Astrocyte of the spinal cord (primary cell): ENCODE measurements at regions not wholly inside any gene's neighbourhood (a gene's known extent, or its start where the extent isn't known, plus 50 kb on each side); places are given as distances from the start of the nearest gene placed in this dataset.

Experiments
- DNase-seq: peaks from one replicate; pipeline ENCODE4 v3.0.0; 2011; ENCODE audit warnings: low read depth, low spot score
- H3K4me3 ChIP-seq: 2 replicates; pipeline ENCODE4 v1.5.1; 2011; ENCODE audit warnings: low read depth, mild to moderate bottlenecking, low read length, moderate library complexity
- in situ Hi-C: cut with HindIII; loops from 2 replicates; pipeline ENCODE4 v1.10.0; 2017; ENCODE audit warnings: low sequenced_read_pairs
- TF ChIP-seq, protein P1 (sequence below): IDR thresholded peaks from 2 replicates; pipeline ENCODE4 v1.5.1; 2012; ENCODE audit warnings: low read depth, mild to moderate bottlenecking, low read length, inconsistent platforms

GRCh38 chr13:84994582-84994981, 804.6 kb downstream of the SLITRK6 start:
- peak; percentile 13 for DNase-seq
- TF ChIP-seq, protein P1, sequence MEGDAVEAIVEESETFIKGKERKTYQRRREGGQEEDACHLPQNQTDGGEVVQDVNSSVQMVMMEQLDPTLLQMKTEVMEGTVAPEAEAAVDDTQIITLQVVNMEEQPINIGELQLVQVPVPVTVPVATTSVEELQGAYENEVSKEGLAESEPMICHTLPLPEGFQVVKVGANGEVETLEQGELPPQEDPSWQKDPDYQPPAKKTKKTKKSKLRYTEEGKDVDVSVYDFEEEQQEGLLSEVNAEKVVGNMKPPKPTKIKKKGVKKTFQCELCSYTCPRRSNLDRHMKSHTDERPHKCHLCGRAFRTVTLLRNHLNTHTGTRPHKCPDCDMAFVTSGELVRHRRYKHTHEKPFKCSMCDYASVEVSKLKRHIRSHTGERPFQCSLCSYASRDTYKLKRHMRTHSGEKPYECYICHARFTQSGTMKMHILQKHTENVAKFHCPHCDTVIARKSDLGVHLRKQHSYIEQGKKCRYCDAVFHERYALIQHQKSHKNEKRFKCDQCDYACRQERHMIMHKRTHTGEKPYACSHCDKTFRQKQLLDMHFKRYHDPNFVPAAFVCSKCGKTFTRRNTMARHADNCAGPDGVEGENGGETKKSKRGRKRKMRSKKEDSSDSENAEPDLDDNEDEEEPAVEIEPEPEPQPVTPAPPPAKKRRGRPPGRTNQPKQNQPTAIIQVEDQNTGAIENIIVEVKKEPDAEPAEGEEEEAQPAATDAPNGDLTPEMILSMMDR = no peak
- no peak overlapping the region for H3K4me3 ChIP-seq
- in situ Hi-C loops = no loop called here

- in situ Hi-C loops = no loop called here
- DNase-seq = no peak
- no peak overlapping the region for H3K4me3 ChIP-seq
- TF ChIP-seq, protein P1 = peak; percentile 14
These were observed 813.4 kb downstream of the SLITRK6 start for GRCh38 chr13:84985860-84986259.

DNA sequence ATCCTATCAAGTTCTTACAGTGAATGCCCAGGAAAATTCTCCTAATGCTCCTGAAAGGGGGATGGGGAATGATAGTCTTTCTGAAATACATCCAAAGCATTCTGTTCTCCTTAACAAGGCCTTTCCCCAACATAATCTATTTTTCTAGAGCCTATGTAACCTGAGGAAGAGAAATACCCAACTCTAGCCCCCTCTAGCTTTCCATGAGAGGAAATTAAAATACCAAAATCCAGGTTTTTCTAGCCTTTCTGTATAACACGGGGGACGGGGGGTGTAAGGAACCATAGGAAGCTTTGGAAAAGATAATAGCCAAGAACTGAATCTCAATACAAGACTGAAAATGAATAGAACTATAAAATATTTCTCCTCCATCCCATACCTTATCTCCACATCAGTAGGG, 815.9 kb downstream of the SLITRK6 start:
- no peak overlapping the region for H3K4me3 ChIP-seq
- no peak for DNase-seq
- in situ Hi-C loops = no loop called here
- TF ChIP-seq, protein P1 = no peak

GRCh38 chr13:84980571-84980970, 818.6 kb downstream of the SLITRK6 start:
- no peak for DNase-seq
- TF ChIP-seq, protein P1 = no peak
- no peak overlapping the region for H3K4me3 ChIP-seq
- in situ Hi-C loops = no loop called here

DNA sequence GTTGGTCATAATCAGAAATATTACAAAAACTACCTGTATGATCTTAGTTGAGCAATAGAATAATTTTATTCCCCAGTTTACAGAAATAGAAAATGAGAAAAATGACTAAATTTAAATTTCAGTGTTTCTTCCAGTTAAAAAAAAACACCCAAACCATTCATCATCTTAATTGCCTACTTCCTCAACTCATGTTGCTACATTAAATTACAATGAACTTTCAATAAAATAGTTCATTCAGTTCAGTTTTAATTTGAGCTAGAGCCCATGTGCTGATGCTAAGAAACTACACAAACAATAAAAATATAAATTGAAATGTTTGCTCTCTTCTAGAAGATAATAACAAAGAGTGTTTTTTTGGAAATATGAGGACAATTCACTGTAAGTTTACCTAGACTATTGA, 820.4 kb downstream of the SLITRK6 start:
- in situ Hi-C loops = no loop called here
- no peak for DNase-seq
- TF ChIP-seq, protein P1 = no peak
- H3K4me3 ChIP-seq = no peak overlapping the region

GRCh38 chr13:84973661-84974060, 825.6 kb downstream of the SLITRK6 start:
- H3K4me3 ChIP-seq = no peak overlapping the region
- TF ChIP-seq, protein P1 = no peak
- in situ Hi-C loops = no loop called here
- no peak for DNase-seq

GRCh38 chr13:84972907-84973306, 826.3 kb downstream of the SLITRK6 start:
- DNase-seq = no peak
- no peak overlapping the region for H3K4me3 ChIP-seq
- in situ Hi-C loops = no loop called here
- TF ChIP-seq, protein P1 = no peak
